Panc1 (cell line): ENCODE measurements at regions not wholly inside any gene's neighbourhood (a gene's known extent, or its start where the extent isn't known, plus 50 kb on each side); places are given as distances from the start of the nearest gene placed in this dataset.

Experiments
- CTCF ChIP-seq: fragments of 450-650 bp; IDR thresholded peaks from 2 replicates; pipeline ENCODE4 v1.5.1; 2017; ENCODE audit warnings: mild to moderate bottlenecking
- POLR2AphosphoS5 ChIP-seq: IDR thresholded peaks from 2 replicates; pipeline ENCODE4 v1.6.1; 2012; ENCODE audit warnings: mild to moderate bottlenecking, low read depth, low read length, moderate library complexity
- REST ChIP-seq, 2 experiments: IDR thresholded peaks; 2 replicates each; pipeline ENCODE4 v1.6.1; 2011 to 2012; ENCODE audit warnings: low read depth in 2 of 2, control low read depth in 1 of 2, low read length in 1 of 2, mild to moderate bottlenecking in 1 of 2, moderate library complexity in 1 of 2; ENCODE audit not compliant: insufficient read depth in 1 of 2
- SIN3A ChIP-seq: IDR thresholded peaks from 2 replicates; pipeline ENCODE4 v1.6.1; 2012; ENCODE audit warnings: low read depth, mild to moderate bottlenecking, low read length, moderate library complexity, borderline replicate concordance; ENCODE audit not compliant: insufficient read depth
- TCF7L2 ChIP-seq: IDR thresholded peaks from 2 replicates; pipeline ENCODE4 v1.6.1; 2011; ENCODE audit warnings: mild to moderate bottlenecking, low read depth, low read length, inconsistent platforms

GRCh38 chr4:129899849-129900248, 803.9 kb downstream of the C4orf33 start:
- TF ChIP-seq CTCF (no peak), REST (IDR thresholded peaks at IDR 0.05; ENCODE audit: insufficient read depth in 1 of 2, low read depth in 2 of 2, low read length in 1 of 2) (no peak), SIN3A (no peak), POLR2AphosphoS5 (no peak), TCF7L2 (no peak)
